Suprapubic skin (tissue), 4 donors: ENCODE measurements at regions not wholly inside any gene's neighbourhood (a gene's known extent, or its start where the extent isn't known, plus 50 kb on each side); places are given as distances from the start of the nearest gene placed in this dataset.

Experiments used
- DNase-seq, 2 donors: peaks; one replicate each; pipeline ENCODE4 v3.0.0-alpha.2; 2019; ENCODE audit warnings: low spot score in 2 of 2
- H3K27ac ChIP-seq: fragments of 200-600 bp; sonication (generic); one replicate; pipeline ENCODE4 v1.5.1; 2019
- H3K27me3 ChIP-seq: fragments of 200-600 bp; sonication (generic); one replicate; pipeline ENCODE4 v1.5.1; 2019
- H3K36me3 ChIP-seq: fragments of 200-600 bp; sonication (generic); one replicate; pipeline ENCODE4 v1.5.1; 2019
- H3K4me1 ChIP-seq: fragments of 200-600 bp; sonication (generic); one replicate; pipeline ENCODE4 v1.5.1; 2019
- H3K4me3 ChIP-seq: fragments of 200-600 bp; sonication (generic); one replicate; pipeline ENCODE4 v1.5.1; 2019; ENCODE audit warnings: mild to moderate bottlenecking
- H3K9me3 ChIP-seq: fragments of 200-600 bp; sonication (generic); one replicate; pipeline ENCODE4 v1.5.1; 2019
- CTCF ChIP-seq, 2 donors: fragments of 200-600 bp in 1 of 2; fragments of 450-650 bp in 1 of 2; sonication (generic) in 1 of 2; IDR thresholded peaks; one replicate each; pipeline ENCODE4 v1.5.1; 2016 to 2019; ENCODE audit warnings: antibody characterized with exemption in 2 of 2, mild to moderate bottlenecking in 1 of 2, moderate library complexity in 1 of 2
- EP300 ChIP-seq: sonication (generic); formaldehyde crosslinking; IDR thresholded peaks from one replicate; pipeline ENCODE4 v1.6.1; 2017; ENCODE audit warnings: antibody characterized with exemption
- POLR2A ChIP-seq, 2 donors: fragments of 450-650 bp; IDR thresholded peaks; one replicate each; pipeline ENCODE4 v1.6.1; 2017; ENCODE audit warnings: antibody characterized with exemption in 2 of 2, mild to moderate bottlenecking in 2 of 2, moderate library complexity in 2 of 2
- POLR2AphosphoS5 ChIP-seq, 3 donors: sonication (generic); formaldehyde crosslinking; IDR thresholded peaks; one replicate each; pipeline ENCODE4 v1.6.1; 2017; ENCODE audit warnings: antibody characterized with exemption in 3 of 3
- WGBS: methylation state at CpG from one replicate; pipeline ENCODE4 v1.1.5; 2018; 5-methylcytosine and 5-hydroxymethylcytosine counted together

GRCh38 chr18:10213526-10213925 is 240.9 kb upstream of the APCDD1 start:
- DNase-seq, result no peak
- WGBS, result 35% methylated on average over 3 of the region's 3 CpGs
- H3K27ac ChIP-seq, result no peak overlapping the region

GRCh38 chr18:10215446-10215845 is 239.0 kb upstream of the APCDD1 start:
- H3K9me3 ChIP-seq, result no peaks in the 10 kb centered on the region

More at GRCh38 chr18:10213526-10213925, 240.9 kb upstream of the APCDD1 start:
- no peaks in the 10 kb centered on the region for H3K9me3 ChIP-seq
- TF ChIP-seq CTCF (IDR thresholded peaks at IDR 0.05), result no peak
- TF ChIP-seq POLR2A (IDR thresholded peaks at IDR 0.05), result no peak
- TF ChIP-seq EP300, result no peak
- no peak for TF ChIP-seq POLR2AphosphoS5 (IDR thresholded peaks at IDR 0.05)
- H3K27me3 ChIP-seq, result no peaks in the 10 kb centered on the region
- H3K4me3 ChIP-seq, result no peak overlapping the region
- no peaks in the 10 kb centered on the region for H3K36me3 ChIP-seq
- no peaks in the 10 kb centered on the region for H3K4me1 ChIP-seq

GRCh38 chr18:10216791-10217190 is 237.6 kb upstream of the APCDD1 start:
- H3K4me3 ChIP-seq, result no peak overlapping the region
- H3K4me1 ChIP-seq, result no peaks in the 10 kb centered on the region
- H3K9me3 ChIP-seq, result no peaks in the 10 kb centered on the region
- TF ChIP-seq POLR2A (IDR thresholded peaks at IDR 0.05) (no peak), CTCF (IDR thresholded peaks at IDR 0.05) (no peak), POLR2AphosphoS5 (IDR thresholded peaks at IDR 0.05) (no peak), EP300 (no peak)
- 58% methylated on average over 2 of the region's 2 CpGs for WGBS
- H3K27me3 ChIP-seq, result no peaks in the 10 kb centered on the region
- H3K27ac ChIP-seq, result no peak overlapping the region
- no peaks in the 10 kb centered on the region for H3K36me3 ChIP-seq
- DNase-seq, result no peak

More at GRCh38 chr18:10215446-10215845, 239.0 kb upstream of the APCDD1 start:
- H3K27me3 ChIP-seq, result no peaks in the 10 kb centered on the region
- H3K36me3 ChIP-seq, result no peaks in the 10 kb centered on the region
- no peaks in the 10 kb centered on the region for H3K4me1 ChIP-seq
- TF ChIP-seq EP300 (no peak), CTCF (IDR thresholded peaks at IDR 0.05) (no peak), POLR2A (IDR thresholded peaks at IDR 0.05) (no peak), POLR2AphosphoS5 (IDR thresholded peaks at IDR 0.05) (no peak)
- 90% methylated on average over 6 of the region's 6 CpGs for WGBS
- no peak overlapping the region for H3K4me3 ChIP-seq
- DNase-seq, result no peak
- H3K27ac ChIP-seq, result no peak overlapping the region

- Histone ChIP-seq H3K4me1 (no peaks in the 10 kb centered on the region), H3K27ac (no peak overlapping the region), H3K36me3 (no peaks in the 10 kb centered on the region), H3K9me3 (no peaks in the 10 kb centered on the region), H3K4me3 (no peak overlapping the region), H3K27me3 (no peaks in the 10 kb centered on the region)
- WGBS, result 90% methylated on average over 2 of the region's 2 CpGs
- DNase-seq, result no peak
- no peak for TF ChIP-seq POLR2A (IDR thresholded peaks at IDR 0.05)
- no peak for TF ChIP-seq POLR2AphosphoS5 (IDR thresholded peaks at IDR 0.05)
- TF ChIP-seq EP300, result no peak
- no peak for TF ChIP-seq CTCF (IDR thresholded peaks at IDR 0.05)
Observed at GRCh38 chr18:10217211-10217610, 237.2 kb upstream of the APCDD1 start.

- no peak for TF ChIP-seq POLR2A (IDR thresholded peaks at IDR 0.05)
- TF ChIP-seq POLR2AphosphoS5 (IDR thresholded peaks at IDR 0.05), result no peak
- TF ChIP-seq CTCF (IDR thresholded peaks at IDR 0.05), result no peak
- TF ChIP-seq EP300, result no peak
- Histone ChIP-seq H3K9me3 (peaks cover 4% of the 10 kb centered on the region), H3K4me1 (no peaks in the 10 kb centered on the region), H3K27me3 (no peaks in the 10 kb centered on the region), H3K27ac (no peak overlapping the region), H3K4me3 (no peak overlapping the region), H3K36me3 (no peaks in the 10 kb centered on the region)
- no peak for DNase-seq
- WGBS, result 99% methylated on average over 6 of the region's 6 CpGs
Observed at GRCh38 chr18:10225300-10225699, 229.1 kb upstream of the APCDD1 start.
